ENCODE measurements at regions not wholly inside any gene's neighbourhood (a gene's known extent, or its start where the extent isn't known, plus 50 kb on each side); places are given as distances from the start of the nearest gene placed in this dataset.
"Not testable (repeated sequence)": the region's sequence is repeated elsewhere in the genome, so short reads cannot be mapped to it uniquely, and the experiment has no call there.

- not testable (repeated sequence) for DNase-seq
These were observed 53.3 kb upstream of the ARL4D start for GRCh38 chr17:43345515-43345914.

- DNase-seq: no peak
These were observed 54.1 kb upstream of the ARL4D start for GRCh38 chr17:43344685-43345084.

- no peak for DNase-seq
These were observed 56.3 kb upstream of the ARL4D start for GRCh38 chr17:43342589-43342890.

- no peak for DNase-seq
These were observed 56.8 kb upstream of the ARL4D start for GRCh38 chr17:43341715-43342588.

GRCh38 chr17:43338886-43339516 lies 59.8 kb upstream of the ARL4D start:
- peak; percentile 56 for DNase-seq

GRCh38 chr17:43337684-43338428 lies 60.9 kb upstream of the ARL4D start:
- no peak for DNase-seq

GRCh38 chr17:43334738-43335402 lies 63.9 kb upstream of the ARL4D start:
- no peak for DNase-seq

GRCh38 chr17:43333433-43333943 lies 65.3 kb upstream of the ARL4D start:
- no peak for DNase-seq

- DNase-seq: no peak
These were observed 66.6 kb upstream of the ARL4D start for GRCh38 chr17:43332230-43332629.

GRCh38 chr17:43330876-43331639 lies 67.7 kb upstream of the ARL4D start:
- peak; percentile 4 for DNase-seq

- DNase-seq: no peak
These were observed 69.6 kb upstream of the ARL4D start for GRCh38 chr17:43329183-43329582.

- DNase-seq: no peak
These were observed 70.1 kb upstream of the ARL4D start for GRCh38 chr17:43328650-43329049.

- DNase-seq: no peak
These were observed 70.9 kb upstream of the ARL4D start for GRCh38 chr17:43327834-43328420.

- DNase-seq: no peak
These were observed 71.4 kb upstream of the ARL4D start for GRCh38 chr17:43327421-43327820.

GRCh38 chr17:43326490-43327275 lies 72.1 kb upstream of the ARL4D start:
- no peak for DNase-seq

- no peak for DNase-seq
These were observed 74.4 kb upstream of the ARL4D start for GRCh38 chr17:43324205-43324893.

GRCh38 chr17:43319293-43320124 lies 79.3 kb upstream of the ARL4D start:
- no peak for DNase-seq

GRCh38 chr17:43316522-43317142 lies 82.2 kb upstream of the ARL4D start:
- no peak for DNase-seq
